WTC11 (cell line): ENCODE measurements at regions not wholly inside any gene's neighbourhood (a gene's known extent, or its start where the extent isn't known, plus 50 kb on each side); places are given as distances from the start of the nearest gene placed in this dataset.
A peak's percentile ranks its signal among the peaks of the same experiment; 100 is the strongest.

ENCODE experiments used
- ATAC-seq: fragments of 200-7000 bp; cut with Tn5 transposase; 2 replicates; pipeline ENCODE4 v1.10.0; 2021; ENCODE audit warnings: mild to moderate bottlenecking, moderate library complexity
- CTCF ChIA-PET: fragments of 300-600 bp; sonication (Branson Sonifier 250); formaldehyde crosslinking; loops from one replicate; lab custom pipeline; 2021; ENCODE audit warnings: antibody characterized with exemption; lab: Charles Lee
- POLR2A ChIA-PET: fragments of 350-600 bp; sonication (Branson Sonifier 250); formaldehyde crosslinking; loops from one replicate; lab custom pipeline; 2021; ENCODE audit warnings: antibody characterized with exemption; lab: Charles Lee
- DNase-seq: peaks from one replicate; pipeline ENCODE4 v3.0.0; 2021; ENCODE audit warnings: low spot score
- H3K27ac Mint-ChIP-seq: 2 replicates; pipeline ENCODE4 v1.8.0; 2021; ENCODE audit warnings: mixed read lengths
- H3K27me3 Mint-ChIP-seq: 2 replicates; pipeline ENCODE4 v1.8.0; 2021; ENCODE audit warnings: low read depth, mild to moderate bottlenecking, moderate library complexity, mixed read lengths
- H3K36me3 Mint-ChIP-seq: 2 replicates; pipeline ENCODE4 v1.8.0; 2021; ENCODE audit warnings: mixed read lengths
- H3K4me1 Mint-ChIP-seq: 2 replicates; pipeline ENCODE4 v1.8.0; 2022; ENCODE audit warnings: mixed read lengths
- H3K4me3 Mint-ChIP-seq: 2 replicates; pipeline ENCODE4 v1.8.0; 2021; ENCODE audit warnings: mild to moderate bottlenecking, moderate library complexity, mixed read lengths
- H3K9me3 Mint-ChIP-seq: 2 replicates; pipeline ENCODE4 v1.8.0; 2021; ENCODE audit warnings: mixed read lengths
- ARID4B ChIP-seq: sonication (generic); formaldehyde crosslinking; IDR thresholded peaks from 2 replicates; pipeline ENCODE4 v1.8.0; 2023; ENCODE audit warnings: missing genetic modification reagents, mild to moderate bottlenecking, borderline replicate concordance
- ATF3 ChIP-seq: sonication (generic); formaldehyde crosslinking; conservative IDR thresholded peaks from 2 replicates; pipeline ENCODE4 v1.8.1; 2022; ENCODE audit warnings: mild to moderate bottlenecking, missing genetic modification reagents
- CBFB ChIP-seq: sonication (generic); formaldehyde crosslinking; IDR thresholded peaks from 2 replicates; pipeline ENCODE4 v1.8.1; 2022; ENCODE audit warnings: mild to moderate bottlenecking, low read depth, missing genetic modification reagents
- E2F1 ChIP-seq: sonication (generic); formaldehyde crosslinking; IDR thresholded peaks from 2 replicates; pipeline ENCODE4 v1.8.0; 2022; ENCODE audit warnings: mild to moderate bottlenecking, missing genetic modification reagents
- FOXJ3 ChIP-seq: sonication (generic); formaldehyde crosslinking; IDR thresholded peaks from 2 replicates; pipeline ENCODE4 v1.9.0; 2021; ENCODE audit warnings: missing genetic modification reagents, mild to moderate bottlenecking, borderline replicate concordance
- GABPB1 ChIP-seq: sonication (generic); formaldehyde crosslinking; IDR thresholded peaks from 2 replicates; pipeline ENCODE4 v1.8.1; 2023; ENCODE audit warnings: mild to moderate bottlenecking, missing genetic modification reagents
- GTF2I ChIP-seq: fragments of 250-450 bp; sonication (Bioruptor Pico); conservative IDR thresholded peaks from 2 replicates; pipeline ENCODE4 v1.4.0; 2021; ENCODE audit warnings: mild to moderate bottlenecking
- NR1H2 ChIP-seq: sonication (generic); formaldehyde crosslinking; IDR thresholded peaks from 2 replicates; pipeline ENCODE4 v1.9.0; 2021; ENCODE audit warnings: mild to moderate bottlenecking, moderate library complexity, missing genetic modification reagents
- PRRX2 ChIP-seq: fragments of 250-450 bp; sonication (Bioruptor Pico); IDR thresholded peaks from 2 replicates; pipeline ENCODE4 v1.8.0; 2021; ENCODE audit warnings: mild to moderate bottlenecking
- SOX15 ChIP-seq: fragments of 250-450 bp; sonication (Bioruptor Pico); IDR thresholded peaks from 2 replicates; pipeline ENCODE4 v1.9.0; 2021; ENCODE audit warnings: mild to moderate bottlenecking
- TEAD1 ChIP-seq: sonication (generic); formaldehyde crosslinking; IDR thresholded peaks from 2 replicates; pipeline ENCODE4 v1.8.0; 2022; ENCODE audit warnings: mild to moderate bottlenecking, missing genetic modification reagents
- TEAD4 ChIP-seq: sonication (generic); formaldehyde crosslinking; IDR thresholded peaks from 2 replicates; pipeline ENCODE4 v1.8.0; 2022; ENCODE audit warnings: mild to moderate bottlenecking, missing genetic modification reagents
- TP53 ChIP-seq: sonication (generic); formaldehyde crosslinking; IDR thresholded peaks from 2 replicates; pipeline ENCODE4 v1.8.1; 2023; ENCODE audit warnings: mild to moderate bottlenecking, missing genetic modification reagents
- ZNF281 ChIP-seq: sonication (generic); formaldehyde crosslinking; IDR thresholded peaks from 2 replicates; pipeline ENCODE4 v1.8.0; 2023; ENCODE audit warnings: mild to moderate bottlenecking, missing genetic modification reagents
- ZNF416 ChIP-seq: fragments of 250-450 bp; sonication (Bioruptor Pico); IDR thresholded peaks from 2 replicates; pipeline ENCODE4 v1.9.0; 2021; ENCODE audit warnings: mild to moderate bottlenecking, inconsistent platforms
- TF ChIP-seq, protein P1 (sequence below): fragments of 250-450 bp; sonication (Bioruptor Pico); IDR thresholded peaks from 2 replicates; pipeline ENCODE4 v1.9.0; 2021; ENCODE audit warnings: mild to moderate bottlenecking, borderline replicate concordance
- TF ChIP-seq, protein P2 (sequence below): sonication (generic); formaldehyde crosslinking; IDR thresholded peaks from 2 replicates; pipeline ENCODE4 v1.8.1; 2023; ENCODE audit warnings: mild to moderate bottlenecking, missing genetic modification reagents

GRCh38 chr6:90365002-90365401 lies 68.4 kb upstream of the BACH2 start:
- peaks cover 34% of the 10 kb centered on the region for H3K4me1 Mint-ChIP-seq
- DNase-seq (no peak), ATAC-seq (peak; percentile 25)
- ChIA-PET POLR2A (no interaction called here), CTCF (interaction anchor here (1.2 kb wide), 1 partner anchor 78 kb away, joined by 3 read pairs; no protein-coding TSS in a partner anchor)
- no peaks in the 10 kb centered on the region; the same call in 1 of the 2 replicates for H3K27me3 Mint-ChIP-seq
- no peaks in the 10 kb centered on the region for H3K36me3 Mint-ChIP-seq
- no peak overlapping the region for H3K4me3 Mint-ChIP-seq
- no peak for TF ChIP-seq NR1H2
- TF ChIP-seq E2F1: no peak
- no peak for TF ChIP-seq ARID4B (CRISPR knock-in tag)
- TF ChIP-seq, protein P1, sequence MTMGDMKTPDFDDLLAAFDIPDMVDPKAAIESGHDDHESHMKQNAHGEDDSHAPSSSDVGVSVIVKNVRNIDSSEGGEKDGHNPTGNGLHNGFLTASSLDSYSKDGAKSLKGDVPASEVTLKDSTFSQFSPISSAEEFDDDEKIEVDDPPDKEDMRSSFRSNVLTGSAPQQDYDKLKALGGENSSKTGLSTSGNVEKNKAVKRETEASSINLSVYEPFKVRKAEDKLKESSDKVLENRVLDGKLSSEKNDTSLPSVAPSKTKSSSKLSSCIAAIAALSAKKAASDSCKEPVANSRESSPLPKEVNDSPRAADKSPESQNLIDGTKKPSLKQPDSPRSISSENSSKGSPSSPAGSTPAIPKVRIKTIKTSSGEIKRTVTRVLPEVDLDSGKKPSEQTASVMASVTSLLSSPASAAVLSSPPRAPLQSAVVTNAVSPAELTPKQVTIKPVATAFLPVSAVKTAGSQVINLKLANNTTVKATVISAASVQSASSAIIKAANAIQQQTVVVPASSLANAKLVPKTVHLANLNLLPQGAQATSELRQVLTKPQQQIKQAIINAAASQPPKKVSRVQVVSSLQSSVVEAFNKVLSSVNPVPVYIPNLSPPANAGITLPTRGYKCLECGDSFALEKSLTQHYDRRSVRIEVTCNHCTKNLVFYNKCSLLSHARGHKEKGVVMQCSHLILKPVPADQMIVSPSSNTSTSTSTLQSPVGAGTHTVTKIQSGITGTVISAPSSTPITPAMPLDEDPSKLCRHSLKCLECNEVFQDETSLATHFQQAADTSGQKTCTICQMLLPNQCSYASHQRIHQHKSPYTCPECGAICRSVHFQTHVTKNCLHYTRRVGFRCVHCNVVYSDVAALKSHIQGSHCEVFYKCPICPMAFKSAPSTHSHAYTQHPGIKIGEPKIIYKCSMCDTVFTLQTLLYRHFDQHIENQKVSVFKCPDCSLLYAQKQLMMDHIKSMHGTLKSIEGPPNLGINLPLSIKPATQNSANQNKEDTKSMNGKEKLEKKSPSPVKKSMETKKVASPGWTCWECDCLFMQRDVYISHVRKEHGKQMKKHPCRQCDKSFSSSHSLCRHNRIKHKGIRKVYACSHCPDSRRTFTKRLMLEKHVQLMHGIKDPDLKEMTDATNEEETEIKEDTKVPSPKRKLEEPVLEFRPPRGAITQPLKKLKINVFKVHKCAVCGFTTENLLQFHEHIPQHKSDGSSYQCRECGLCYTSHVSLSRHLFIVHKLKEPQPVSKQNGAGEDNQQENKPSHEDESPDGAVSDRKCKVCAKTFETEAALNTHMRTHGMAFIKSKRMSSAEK (CRISPR knock-in tag): no peak
- TF ChIP-seq ZNF281 (CRISPR knock-in tag): no peak
- TF ChIP-seq SOX15: no peak
- no peak for TF ChIP-seq CBFB (CRISPR knock-in tag)
- no peak for TF ChIP-seq TEAD1 (CRISPR knock-in tag)
- no peak for TF ChIP-seq ZNF416
- TF ChIP-seq, protein P2, sequence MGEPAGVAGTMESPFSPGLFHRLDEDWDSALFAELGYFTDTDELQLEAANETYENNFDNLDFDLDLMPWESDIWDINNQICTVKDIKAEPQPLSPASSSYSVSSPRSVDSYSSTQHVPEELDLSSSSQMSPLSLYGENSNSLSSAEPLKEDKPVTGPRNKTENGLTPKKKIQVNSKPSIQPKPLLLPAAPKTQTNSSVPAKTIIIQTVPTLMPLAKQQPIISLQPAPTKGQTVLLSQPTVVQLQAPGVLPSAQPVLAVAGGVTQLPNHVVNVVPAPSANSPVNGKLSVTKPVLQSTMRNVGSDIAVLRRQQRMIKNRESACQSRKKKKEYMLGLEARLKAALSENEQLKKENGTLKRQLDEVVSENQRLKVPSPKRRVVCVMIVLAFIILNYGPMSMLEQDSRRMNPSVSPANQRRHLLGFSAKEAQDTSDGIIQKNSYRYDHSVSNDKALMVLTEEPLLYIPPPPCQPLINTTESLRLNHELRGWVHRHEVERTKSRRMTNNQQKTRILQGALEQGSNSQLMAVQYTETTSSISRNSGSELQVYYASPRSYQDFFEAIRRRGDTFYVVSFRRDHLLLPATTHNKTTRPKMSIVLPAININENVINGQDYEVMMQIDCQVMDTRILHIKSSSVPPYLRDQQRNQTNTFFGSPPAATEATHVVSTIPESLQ: no peak
- no peak for TF ChIP-seq TP53 (CRISPR knock-in tag)
- TF ChIP-seq TEAD4 (CRISPR knock-in tag): no peak
- no peak for TF ChIP-seq PRRX2 (CRISPR knock-in tag)
- no peak for TF ChIP-seq GABPB1
- TF ChIP-seq FOXJ3 (CRISPR knock-in tag): no peak
- TF ChIP-seq GTF2I (CRISPR knock-in tag): no peak
- no peak for TF ChIP-seq ATF3
- H3K9me3 Mint-ChIP-seq: peaks cover 4% of the 10 kb centered on the region
- no peak overlapping the region for H3K27ac Mint-ChIP-seq
